ENCODE measurements at regions not wholly inside any gene's neighbourhood (a gene's known extent, or its start where the extent isn't known, plus 50 kb on each side); places are given as distances from the start of the nearest gene placed in this dataset.

DNA sequence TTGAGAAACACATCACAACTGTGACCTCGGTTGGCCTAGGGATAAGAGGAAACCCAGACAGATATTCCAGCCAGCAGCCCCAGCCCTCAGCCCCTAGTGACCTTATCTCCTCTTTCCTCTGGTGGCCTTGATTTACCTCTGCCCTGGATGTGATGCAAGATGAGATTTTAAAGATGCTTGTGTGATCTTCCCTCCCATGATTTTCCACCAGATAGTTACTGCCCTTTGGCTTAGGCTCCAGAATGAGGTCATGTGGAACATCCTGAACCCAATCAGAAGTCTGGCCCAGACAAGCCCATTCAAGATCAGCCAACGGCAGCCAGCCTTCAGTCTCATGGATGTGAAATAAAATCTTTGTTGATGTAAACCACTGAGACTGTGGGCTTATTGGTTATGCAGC lies 104.0 kb downstream of the BANF2 start (continued):
- TF ChIP-seq ZNF44 (CRISPR knock-in tag; IDR thresholded peaks at IDR 0.05) (no peak), RXRA (CRISPR knock-in tag; IDR thresholded peaks at IDR 0.05) (no peak), FOXA1 (IDR thresholded peaks at IDR 0.05) (no peak), FOXA1 (CRISPR knock-in tag; IDR thresholded peaks at IDR 0.05) (no peak), CEBPG (CRISPR knock-in tag; IDR thresholded peaks at IDR 0.05) (peak; percentile 46), SP140L (CRISPR knock-in tag; IDR thresholded peaks at IDR 0.05; ENCODE audit: borderline replicate concordance) (no peak), CEBPB (IDR thresholded peaks at IDR 0.05; ENCODE audit: borderline replicate concordance, low read depth, low read length) (peak; percentile 42; the same call in 1 of the 2 replicates), SAFB2 (CRISPR knock-in tag; IDR thresholded peaks at IDR 0.05; ENCODE audit: borderline replicate concordance, low read depth) (no peak), PPARG (CRISPR knock-in tag; conservative IDR thresholded peaks at IDR 0.05) (0 out of 2 replicates have a peak, but pooled peaks have one; percentile 11), RARA (CRISPR knock-in tag; IDR thresholded peaks at IDR 0.05) (peak; percentile 73), ZFP36 (IDR thresholded peaks at IDR 0.05; ENCODE audit: borderline replicate concordance, low read depth, low read length, partially characterized antibody) (no peak), HNF4G (IDR thresholded peaks at IDR 0.05; ENCODE audit: borderline replicate concordance, low read depth, low read length) (no peak), HNF4G (CRISPR knock-in tag; IDR thresholded peaks at IDR 0.05; ENCODE audit: borderline replicate concordance, low read depth) (0 out of 2 replicates have a peak, but pooled peaks have one; percentile 46), TBL1XR1 (IDR thresholded peaks at IDR 0.05; ENCODE audit: borderline replicate concordance, low read length, partially characterized antibody) (peak; percentile 30), ETV5 (CRISPR knock-in tag; IDR thresholded peaks at IDR 0.05; ENCODE audit: borderline replicate concordance) (0 out of 2 replicates have a peak, but pooled peaks have one; percentile 30), ZNF7 (CRISPR knock-in tag; IDR thresholded peaks at IDR 0.05) (no peak), CBX2 (IDR thresholded peaks at IDR 0.05; ENCODE audit: low read depth, low read length) (no peak), CBX2 (CRISPR knock-in tag; IDR thresholded peaks at IDR 0.05; ENCODE audit: low read depth) (0 out of 2 replicates have a peak, but pooled peaks have one; percentile 31), ZNF883 (CRISPR knock-in tag; IDR thresholded peaks at IDR 0.05; ENCODE audit: not compliant biosample characterization) (no peak), NR2F6 (IDR thresholded peaks at IDR 0.05) (no peak), NR2F6 (CRISPR knock-in tag; IDR thresholded peaks at IDR 0.05) (0 out of 2 replicates have a peak, but pooled peaks have one; percentile 20), KDM4B (CRISPR knock-in tag; IDR thresholded peaks at IDR 0.05) (no peak), NCOA1 (CRISPR knock-in tag; IDR thresholded peaks at IDR 0.05) (no peak), ZNF292 (CRISPR knock-in tag; IDR thresholded peaks at IDR 0.05; ENCODE audit: borderline replicate concordance, low read depth) (no peak)
- TF ChIP-seq, protein P1, sequence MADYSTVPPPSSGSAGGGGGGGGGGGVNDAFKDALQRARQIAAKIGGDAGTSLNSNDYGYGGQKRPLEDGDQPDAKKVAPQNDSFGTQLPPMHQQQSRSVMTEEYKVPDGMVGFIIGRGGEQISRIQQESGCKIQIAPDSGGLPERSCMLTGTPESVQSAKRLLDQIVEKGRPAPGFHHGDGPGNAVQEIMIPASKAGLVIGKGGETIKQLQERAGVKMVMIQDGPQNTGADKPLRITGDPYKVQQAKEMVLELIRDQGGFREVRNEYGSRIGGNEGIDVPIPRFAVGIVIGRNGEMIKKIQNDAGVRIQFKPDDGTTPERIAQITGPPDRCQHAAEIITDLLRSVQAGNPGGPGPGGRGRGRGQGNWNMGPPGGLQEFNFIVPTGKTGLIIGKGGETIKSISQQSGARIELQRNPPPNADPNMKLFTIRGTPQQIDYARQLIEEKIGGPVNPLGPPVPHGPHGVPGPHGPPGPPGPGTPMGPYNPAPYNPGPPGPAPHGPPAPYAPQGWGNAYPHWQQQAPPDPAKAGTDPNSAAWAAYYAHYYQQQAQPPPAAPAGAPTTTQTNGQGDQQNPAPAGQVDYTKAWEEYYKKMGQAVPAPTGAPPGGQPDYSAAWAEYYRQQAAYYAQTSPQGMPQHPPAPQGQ (CRISPR knock-in tag; IDR thresholded peaks at IDR 0.05; ENCODE audit: borderline replicate concordance), result no peak
- TF ChIP-seq, protein P2, sequence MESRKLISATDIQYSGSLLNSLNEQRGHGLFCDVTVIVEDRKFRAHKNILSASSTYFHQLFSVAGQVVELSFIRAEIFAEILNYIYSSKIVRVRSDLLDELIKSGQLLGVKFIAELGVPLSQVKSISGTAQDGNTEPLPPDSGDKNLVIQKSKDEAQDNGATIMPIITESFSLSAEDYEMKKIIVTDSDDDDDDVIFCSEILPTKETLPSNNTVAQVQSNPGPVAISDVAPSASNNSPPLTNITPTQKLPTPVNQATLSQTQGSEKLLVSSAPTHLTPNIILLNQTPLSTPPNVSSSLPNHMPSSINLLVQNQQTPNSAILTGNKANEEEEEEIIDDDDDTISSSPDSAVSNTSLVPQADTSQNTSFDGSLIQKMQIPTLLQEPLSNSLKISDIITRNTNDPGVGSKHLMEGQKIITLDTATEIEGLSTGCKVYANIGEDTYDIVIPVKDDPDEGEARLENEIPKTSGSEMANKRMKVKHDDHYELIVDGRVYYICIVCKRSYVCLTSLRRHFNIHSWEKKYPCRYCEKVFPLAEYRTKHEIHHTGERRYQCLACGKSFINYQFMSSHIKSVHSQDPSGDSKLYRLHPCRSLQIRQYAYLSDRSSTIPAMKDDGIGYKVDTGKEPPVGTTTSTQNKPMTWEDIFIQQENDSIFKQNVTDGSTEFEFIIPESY (CRISPR knock-in tag; IDR thresholded peaks at IDR 0.05), result no peak
- TF ChIP-seq, protein P3, sequence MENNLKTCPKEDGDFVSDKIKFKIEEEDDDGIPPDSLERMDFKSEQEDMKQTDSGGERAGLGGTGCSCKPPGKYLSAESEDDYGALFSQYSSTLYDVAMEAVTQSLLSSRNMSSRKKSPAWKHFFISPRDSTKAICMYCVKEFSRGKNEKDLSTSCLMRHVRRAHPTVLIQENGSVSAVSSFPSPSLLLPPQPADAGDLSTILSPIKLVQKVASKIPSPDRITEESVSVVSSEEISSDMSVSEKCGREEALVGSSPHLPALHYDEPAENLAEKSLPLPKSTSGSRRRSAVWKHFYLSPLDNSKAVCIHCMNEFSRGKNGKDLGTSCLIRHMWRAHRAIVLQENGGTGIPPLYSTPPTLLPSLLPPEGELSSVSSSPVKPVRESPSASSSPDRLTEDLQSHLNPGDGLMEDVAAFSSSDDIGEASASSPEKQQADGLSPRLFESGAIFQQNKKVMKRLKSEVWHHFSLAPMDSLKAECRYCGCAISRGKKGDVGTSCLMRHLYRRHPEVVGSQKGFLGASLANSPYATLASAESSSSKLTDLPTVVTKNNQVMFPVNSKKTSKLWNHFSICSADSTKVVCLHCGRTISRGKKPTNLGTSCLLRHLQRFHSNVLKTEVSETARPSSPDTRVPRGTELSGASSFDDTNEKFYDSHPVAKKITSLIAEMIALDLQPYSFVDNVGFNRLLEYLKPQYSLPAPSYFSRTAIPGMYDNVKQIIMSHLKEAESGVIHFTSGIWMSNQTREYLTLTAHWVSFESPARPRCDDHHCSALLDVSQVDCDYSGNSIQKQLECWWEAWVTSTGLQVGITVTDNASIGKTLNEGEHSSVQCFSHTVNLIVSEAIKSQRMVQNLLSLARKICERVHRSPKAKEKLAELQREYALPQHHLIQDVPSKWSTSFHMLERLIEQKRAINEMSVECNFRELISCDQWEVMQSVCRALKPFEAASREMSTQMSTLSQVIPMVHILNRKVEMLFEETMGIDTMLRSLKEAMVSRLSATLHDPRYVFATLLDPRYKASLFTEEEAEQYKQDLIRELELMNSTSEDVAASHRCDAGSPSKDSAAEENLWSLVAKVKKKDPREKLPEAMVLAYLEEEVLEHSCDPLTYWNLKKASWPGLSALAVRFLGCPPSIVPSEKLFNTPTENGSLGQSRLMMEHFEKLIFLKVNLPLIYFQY (CRISPR knock-in tag; IDR thresholded peaks at IDR 0.05; ENCODE audit: borderline replicate concordance), result 0 out of 2 replicates have a peak, but pooled peaks have one; percentile 52

Data from HepG2 (cell line).